ENCODE measurements at regions not wholly inside any gene's neighbourhood (a gene's known extent, or its start where the extent isn't known, plus 50 kb on each side); places are given as distances from the start of the nearest gene placed in this dataset.

DNA sequence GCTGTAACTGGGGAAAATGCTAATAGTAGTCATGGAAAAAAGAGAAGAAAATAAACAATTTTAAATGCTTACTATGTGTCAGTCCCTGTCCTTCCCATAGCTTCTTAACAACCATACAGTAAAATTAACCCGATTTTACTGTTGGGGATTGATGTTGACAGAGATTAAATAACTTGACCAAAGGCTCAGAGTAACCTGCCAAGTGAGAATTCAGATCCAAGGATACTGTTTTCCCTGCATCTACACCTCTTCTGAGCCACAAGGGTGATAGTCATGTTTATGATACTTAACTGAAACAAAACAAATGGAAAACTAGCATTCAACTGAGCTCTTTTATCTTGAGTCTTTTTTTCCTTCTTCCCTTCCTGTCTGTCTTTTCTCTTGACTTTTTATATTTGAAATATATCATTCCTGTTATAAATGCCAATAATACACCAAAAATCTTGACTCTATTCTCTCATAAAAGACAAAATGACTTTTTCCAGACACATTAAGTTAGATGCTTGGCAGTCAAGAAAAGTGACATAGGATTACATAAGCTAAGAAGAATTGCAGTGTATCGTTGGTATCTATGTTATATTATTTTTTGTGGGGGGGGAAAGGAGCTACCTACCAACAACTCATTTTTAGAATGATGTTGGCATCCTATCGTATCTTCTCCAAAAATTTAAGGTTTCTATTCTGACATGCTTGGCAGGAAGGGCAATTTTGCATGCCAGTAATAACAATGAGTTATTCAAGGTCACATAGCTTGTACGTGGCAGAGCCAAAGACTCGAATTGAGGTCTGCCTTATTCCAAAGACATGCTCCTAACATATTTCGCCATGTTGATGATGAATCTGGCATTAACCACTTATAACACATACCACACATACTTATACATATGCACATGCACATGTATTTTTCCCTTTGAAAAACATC, 306.6 kb upstream of the KCNH8 start:
- TF ChIP-seq, protein P1, sequence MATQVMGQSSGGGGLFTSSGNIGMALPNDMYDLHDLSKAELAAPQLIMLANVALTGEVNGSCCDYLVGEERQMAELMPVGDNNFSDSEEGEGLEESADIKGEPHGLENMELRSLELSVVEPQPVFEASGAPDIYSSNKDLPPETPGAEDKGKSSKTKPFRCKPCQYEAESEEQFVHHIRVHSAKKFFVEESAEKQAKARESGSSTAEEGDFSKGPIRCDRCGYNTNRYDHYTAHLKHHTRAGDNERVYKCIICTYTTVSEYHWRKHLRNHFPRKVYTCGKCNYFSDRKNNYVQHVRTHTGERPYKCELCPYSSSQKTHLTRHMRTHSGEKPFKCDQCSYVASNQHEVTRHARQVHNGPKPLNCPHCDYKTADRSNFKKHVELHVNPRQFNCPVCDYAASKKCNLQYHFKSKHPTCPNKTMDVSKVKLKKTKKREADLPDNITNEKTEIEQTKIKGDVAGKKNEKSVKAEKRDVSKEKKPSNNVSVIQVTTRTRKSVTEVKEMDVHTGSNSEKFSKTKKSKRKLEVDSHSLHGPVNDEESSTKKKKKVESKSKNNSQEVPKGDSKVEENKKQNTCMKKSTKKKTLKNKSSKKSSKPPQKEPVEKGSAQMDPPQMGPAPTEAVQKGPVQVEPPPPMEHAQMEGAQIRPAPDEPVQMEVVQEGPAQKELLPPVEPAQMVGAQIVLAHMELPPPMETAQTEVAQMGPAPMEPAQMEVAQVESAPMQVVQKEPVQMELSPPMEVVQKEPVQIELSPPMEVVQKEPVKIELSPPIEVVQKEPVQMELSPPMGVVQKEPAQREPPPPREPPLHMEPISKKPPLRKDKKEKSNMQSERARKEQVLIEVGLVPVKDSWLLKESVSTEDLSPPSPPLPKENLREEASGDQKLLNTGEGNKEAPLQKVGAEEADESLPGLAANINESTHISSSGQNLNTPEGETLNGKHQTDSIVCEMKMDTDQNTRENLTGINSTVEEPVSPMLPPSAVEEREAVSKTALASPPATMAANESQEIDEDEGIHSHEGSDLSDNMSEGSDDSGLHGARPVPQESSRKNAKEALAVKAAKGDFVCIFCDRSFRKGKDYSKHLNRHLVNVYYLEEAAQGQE (IDR thresholded peaks at IDR 0.05): no peak
- TF ChIP-seq SP1 (IDR thresholded peaks at IDR 0.05): no peak
- TF ChIP-seq, protein P2, sequence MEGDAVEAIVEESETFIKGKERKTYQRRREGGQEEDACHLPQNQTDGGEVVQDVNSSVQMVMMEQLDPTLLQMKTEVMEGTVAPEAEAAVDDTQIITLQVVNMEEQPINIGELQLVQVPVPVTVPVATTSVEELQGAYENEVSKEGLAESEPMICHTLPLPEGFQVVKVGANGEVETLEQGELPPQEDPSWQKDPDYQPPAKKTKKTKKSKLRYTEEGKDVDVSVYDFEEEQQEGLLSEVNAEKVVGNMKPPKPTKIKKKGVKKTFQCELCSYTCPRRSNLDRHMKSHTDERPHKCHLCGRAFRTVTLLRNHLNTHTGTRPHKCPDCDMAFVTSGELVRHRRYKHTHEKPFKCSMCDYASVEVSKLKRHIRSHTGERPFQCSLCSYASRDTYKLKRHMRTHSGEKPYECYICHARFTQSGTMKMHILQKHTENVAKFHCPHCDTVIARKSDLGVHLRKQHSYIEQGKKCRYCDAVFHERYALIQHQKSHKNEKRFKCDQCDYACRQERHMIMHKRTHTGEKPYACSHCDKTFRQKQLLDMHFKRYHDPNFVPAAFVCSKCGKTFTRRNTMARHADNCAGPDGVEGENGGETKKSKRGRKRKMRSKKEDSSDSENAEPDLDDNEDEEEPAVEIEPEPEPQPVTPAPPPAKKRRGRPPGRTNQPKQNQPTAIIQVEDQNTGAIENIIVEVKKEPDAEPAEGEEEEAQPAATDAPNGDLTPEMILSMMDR (IDR thresholded peaks at IDR 0.05; ENCODE audit: low read depth, low read length, missing input control): no peak
- no peak for TF ChIP-seq NR2F2 (IDR thresholded peaks at IDR 0.05)
- TF ChIP-seq, protein P3, sequence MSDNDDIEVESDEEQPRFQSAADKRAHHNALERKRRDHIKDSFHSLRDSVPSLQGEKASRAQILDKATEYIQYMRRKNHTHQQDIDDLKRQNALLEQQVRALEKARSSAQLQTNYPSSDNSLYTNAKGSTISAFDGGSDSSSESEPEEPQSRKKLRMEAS (IDR thresholded peaks at IDR 0.05): no peak
- TF ChIP-seq RAD21 (IDR thresholded peaks at IDR 0.05): no peak
- TF ChIP-seq ZBTB33 (IDR thresholded peaks at IDR 0.05): no peak
- no peak for TF ChIP-seq FOXA1 (IDR thresholded peaks at IDR 0.05)

All from liver (tissue), 3 donors.